Muscle of leg (tissue), 3 donors: ENCODE measurements at regions not wholly inside any gene's neighbourhood (a gene's known extent, or its start where the extent isn't known, plus 50 kb on each side); places are given as distances from the start of the nearest gene placed in this dataset.

Source experiments
- DNase-seq: peaks from one replicate; pipeline ENCODE4 v3.0.0; 2013
- H3K27ac ChIP-seq: one replicate; pipeline ENCODE4 v1.5.1; 2013; ENCODE audit warnings: mild to moderate bottlenecking, low read length, control low read depth
- H3K27me3 ChIP-seq: one replicate; pipeline ENCODE4 v1.6.1; 2013; ENCODE audit warnings: low read length; ENCODE audit not compliant: control insufficient read depth, insufficient read depth
- H3K36me3 ChIP-seq: one replicate; pipeline ENCODE4 v1.6.1; 2013; ENCODE audit warnings: low read length; ENCODE audit not compliant: control insufficient read depth, insufficient read depth
- H3K4me1 ChIP-seq: one replicate; pipeline ENCODE4 v1.6.1; 2013; ENCODE audit warnings: low read length; ENCODE audit not compliant: control insufficient read depth, insufficient read depth
- H3K4me3 ChIP-seq: one replicate; pipeline ENCODE4 v1.5.1; 2013; ENCODE audit warnings: low read length, control low read depth
- H3K9me3 ChIP-seq: replicated peaks from 2 replicates; pipeline ENCODE4 v1.6.1; 2013; ENCODE audit warnings: low read depth, low read length; ENCODE audit not compliant: control insufficient read depth
- WGBS: methylation state at CpG from one replicate; pipeline ENCODE4 v1.1.5; 2013; ENCODE audit warnings: missing lambda C conversion rate; ENCODE audit not compliant: insufficient coverage; 5-methylcytosine and 5-hydroxymethylcytosine counted together

DNA sequence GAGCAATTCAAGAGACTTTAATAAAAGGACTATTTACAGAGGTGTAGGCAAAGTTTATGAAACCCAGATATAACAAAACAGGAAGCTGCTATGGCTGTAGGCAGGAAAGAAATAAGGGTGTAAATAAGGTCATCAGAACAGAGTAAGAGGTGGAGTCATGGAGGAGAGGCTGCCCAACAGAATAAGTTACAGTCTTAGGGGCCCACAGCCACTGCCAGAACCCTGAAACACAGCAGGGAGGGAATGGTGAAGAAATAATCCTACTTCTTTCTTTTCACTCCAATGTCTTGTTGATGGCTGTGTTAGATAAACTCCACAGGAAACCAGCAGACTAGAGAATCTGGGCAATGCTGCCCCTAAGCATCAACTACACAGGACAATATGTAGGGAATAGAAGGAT lies 155.8 kb upstream of the TAC1 start:
- H3K9me3 ChIP-seq, result no peaks in the 10 kb centered on the region
- H3K36me3 ChIP-seq, result no peaks in the 10 kb centered on the region
- no peak overlapping the region for H3K27ac ChIP-seq
- no peaks in the 10 kb centered on the region for H3K4me1 ChIP-seq
- no peak overlapping the region for H3K4me3 ChIP-seq
- H3K27me3 ChIP-seq, result no peaks in the 10 kb centered on the region
- DNase-seq, result no peak

DNA sequence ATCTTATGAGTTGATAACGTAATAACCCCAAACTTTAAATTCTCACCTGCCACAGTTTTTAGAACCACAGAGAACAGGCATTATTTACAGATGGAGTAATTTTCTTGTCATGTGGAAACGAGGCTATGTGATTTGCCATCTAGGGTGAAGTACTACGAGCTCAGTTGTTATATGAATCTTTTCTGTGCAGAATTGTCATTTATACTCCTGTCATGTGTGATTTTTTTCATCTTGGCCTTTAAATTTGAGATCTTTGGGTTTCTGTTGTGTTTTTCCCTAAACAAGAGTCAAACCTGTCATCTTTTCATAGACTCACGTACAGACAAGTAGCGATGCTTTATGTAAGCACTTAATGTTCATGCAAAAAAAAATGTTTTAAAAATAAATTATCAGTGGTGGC lies 153.7 kb upstream of the TAC1 start:
- Histone ChIP-seq H3K27me3 (no peaks in the 10 kb centered on the region), H3K4me1 (no peaks in the 10 kb centered on the region), H3K4me3 (no peak overlapping the region), H3K9me3 (no peaks in the 10 kb centered on the region), H3K36me3 (no peaks in the 10 kb centered on the region), H3K27ac (no peak overlapping the region)
- no peak for DNase-seq
- no CpG with 5 or more reads among the region's 5 CpGs for WGBS

- Histone ChIP-seq H3K4me1 (no peaks in the 10 kb centered on the region), H3K27me3 (no peaks in the 10 kb centered on the region), H3K4me3 (no peak overlapping the region), H3K27ac (no peak overlapping the region), H3K9me3 (no peaks in the 10 kb centered on the region), H3K36me3 (no peaks in the 10 kb centered on the region)
- peak; percentile 26 for DNase-seq
- 59% methylated on average over 4 of the region's 5 CpGs for WGBS
Observed at GRCh38 chr7:97580205-97580604, 151.7 kb upstream of the TAC1 start.

DNA sequence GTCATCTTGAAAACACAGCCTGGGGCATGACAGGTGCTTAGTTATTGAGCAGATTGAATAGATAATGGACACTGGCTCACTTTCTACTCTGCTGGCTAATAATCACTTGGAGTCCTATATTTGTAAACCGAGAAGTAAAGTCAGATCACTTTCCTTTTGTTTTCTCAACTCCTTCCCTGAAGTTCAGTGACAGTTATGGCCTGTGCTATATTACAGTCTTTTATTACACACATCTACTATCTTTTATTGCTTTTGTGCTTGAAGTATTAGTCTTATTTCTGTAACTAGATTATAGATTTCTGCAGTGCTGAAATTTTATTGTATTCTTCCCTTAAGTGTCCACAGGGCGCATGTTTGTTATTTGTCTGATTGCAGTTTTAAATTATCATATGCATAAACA lies 136.4 kb upstream of the TAC1 start:
- no CpG with 5 or more reads among the region's 2 CpGs for WGBS
- H3K4me3 ChIP-seq, result no peak overlapping the region
- no peaks in the 10 kb centered on the region for H3K27me3 ChIP-seq
- DNase-seq, result no peak
- no peak overlapping the region for H3K27ac ChIP-seq
- no peaks in the 10 kb centered on the region for H3K4me1 ChIP-seq
- no peaks in the 10 kb centered on the region for H3K36me3 ChIP-seq
- no peaks in the 10 kb centered on the region for H3K9me3 ChIP-seq

- Histone ChIP-seq H3K4me1 (no peaks in the 10 kb centered on the region), H3K36me3 (no peaks in the 10 kb centered on the region), H3K4me3 (no peak overlapping the region), H3K9me3 (no peaks in the 10 kb centered on the region), H3K27ac (no peak overlapping the region), H3K27me3 (no peaks in the 10 kb centered on the region)
- DNase-seq, result no peak
- WGBS, result no CpG with 5 or more reads among the region's 1 CpG
Observed at GRCh38 chr7:97601931-97602457, 129.9 kb upstream of the TAC1 start.

GRCh38 chr7:97620495-97620894 lies 111.4 kb upstream of the TAC1 start:
- WGBS, result no CpG with 5 or more reads among the region's 2 CpGs
- Histone ChIP-seq H3K36me3 (no peaks in the 10 kb centered on the region), H3K4me1 (no peaks in the 10 kb centered on the region), H3K9me3 (no peaks in the 10 kb centered on the region), H3K27ac (no peak overlapping the region), H3K27me3 (no peaks in the 10 kb centered on the region), H3K4me3 (no peak overlapping the region)
- DNase-seq, result no peak

GRCh38 chr7:97623333-97623732 lies 108.6 kb upstream of the TAC1 start:
- H3K4me1 ChIP-seq, result no peaks in the 10 kb centered on the region
- DNase-seq, result no peak
- H3K27me3 ChIP-seq, result no peaks in the 10 kb centered on the region
- no peaks in the 10 kb centered on the region for H3K9me3 ChIP-seq
- no peaks in the 10 kb centered on the region for H3K36me3 ChIP-seq
- no peak overlapping the region for H3K27ac ChIP-seq
- no peak overlapping the region for H3K4me3 ChIP-seq
- WGBS, result 83% methylated on average over 1 of the region's 3 CpGs

GRCh38 chr7:97630116-97630515 lies 101.8 kb upstream of the TAC1 start:
- DNase-seq, result peak; percentile 7
- H3K4me3 ChIP-seq, result no peak overlapping the region
- H3K36me3 ChIP-seq, result no peaks in the 10 kb centered on the region
- no CpG with 5 or more reads among the region's 1 CpG for WGBS
- H3K27ac ChIP-seq, result no peak overlapping the region
- H3K27me3 ChIP-seq, result no peaks in the 10 kb centered on the region
- no peaks in the 10 kb centered on the region for H3K4me1 ChIP-seq
- H3K9me3 ChIP-seq, result no peaks in the 10 kb centered on the region

- Histone ChIP-seq H3K27me3 (no peaks in the 10 kb centered on the region), H3K9me3 (no peaks in the 10 kb centered on the region), H3K4me1 (no peaks in the 10 kb centered on the region), H3K4me3 (no peak overlapping the region), H3K36me3 (no peaks in the 10 kb centered on the region), H3K27ac (no peak overlapping the region)
- no CpG with 5 or more reads among the region's 4 CpGs for WGBS
- no peak for DNase-seq
Observed at GRCh38 chr7:97635622-97636021, 96.3 kb upstream of the TAC1 start.

GRCh38 chr7:97639036-97639435 lies 92.8 kb upstream of the TAC1 start:
- Histone ChIP-seq H3K4me1 (no peaks in the 10 kb centered on the region), H3K27ac (no peak overlapping the region), H3K9me3 (no peaks in the 10 kb centered on the region), H3K36me3 (no peaks in the 10 kb centered on the region), H3K27me3 (no peaks in the 10 kb centered on the region), H3K4me3 (no peak overlapping the region)
- no peak for DNase-seq

DNA sequence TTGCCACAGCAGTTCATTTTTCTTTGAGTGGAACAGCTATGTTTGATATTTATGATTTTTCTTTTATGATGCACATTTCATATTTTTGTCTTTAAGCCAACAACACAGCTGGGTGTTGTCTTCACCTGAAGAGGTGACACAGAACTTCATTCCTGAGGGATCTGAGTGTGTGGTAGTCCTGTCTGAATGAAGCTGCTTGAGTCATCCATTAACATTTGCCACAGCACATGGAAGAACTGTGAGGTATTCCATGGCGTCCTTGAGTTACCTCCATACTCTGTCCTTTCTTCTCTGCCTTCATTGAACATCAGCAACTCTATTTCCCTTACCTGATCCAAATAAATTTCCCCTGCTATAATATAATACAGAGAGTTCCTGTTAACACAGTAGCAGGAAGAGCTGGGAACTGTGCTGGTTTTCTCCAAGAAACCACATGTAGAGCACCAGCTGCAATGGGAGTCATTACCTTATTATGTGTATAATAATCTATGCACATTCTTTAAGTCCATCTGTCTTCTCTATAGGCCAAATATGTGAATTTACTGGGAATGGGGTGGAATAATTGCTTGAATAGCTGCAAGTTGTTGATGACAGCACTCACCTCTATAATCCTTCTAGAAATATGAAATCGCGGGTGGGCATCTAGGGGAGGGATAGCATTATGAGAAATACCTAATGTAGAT lies 72.4 kb upstream of the TAC1 start:
- H3K4me1 ChIP-seq, result no peaks in the 10 kb centered on the region
- no peak overlapping the region for H3K4me3 ChIP-seq
- 100% methylated on average over 1 of the region's 3 CpGs for WGBS
- H3K27ac ChIP-seq, result no peak overlapping the region
- H3K36me3 ChIP-seq, result no peaks in the 10 kb centered on the region
- H3K9me3 ChIP-seq, result no peaks in the 10 kb centered on the region
- no peak for DNase-seq
- H3K27me3 ChIP-seq, result no peaks in the 10 kb centered on the region
